GM12878 (cell line): ENCODE measurements at regions not wholly inside any gene's neighbourhood (a gene's known extent, or its start where the extent isn't known, plus 50 kb on each side); places are given as distances from the start of the nearest gene placed in this dataset.

ENCODE experiments used
- ATAC-seq: fragments of 200-7000 bp; cut with Tn5 transposase; 3 replicates; pipeline ENCODE4 v1.9.1; 2020; ENCODE audit warnings: mild to moderate bottlenecking, moderate library complexity
- BruUV-seq: library from RNA; stranded (reverse); fragments of 400-500 nt; replicated peaks from 2 replicates; lab custom pipeline; 2021; lab: Mats Ljungman, UMichigan
- CTCF ChIA-PET: fragments of 300-600 bp; sonication (Branson Sonifier 250); formaldehyde crosslinking; extraction: SDS; loops from one replicate; lab custom pipeline; 2021; ENCODE audit warnings: inconsistent platforms; lab: Yijun Ruan, JAX
- POLR2A ChIA-PET: fragments of 350-600 bp; formaldehyde crosslinking; extraction: SDS; loops from one replicate; lab custom pipeline; 2021; ENCODE audit warnings: inconsistent platforms; lab: Charles Lee
- RAD21 ChIA-PET: fragments of 300-600 bp; sonication (Branson Sonifier 250); formaldehyde crosslinking; loops from one replicate; lab custom pipeline; 2023; ENCODE audit warnings: antibody characterized with exemption; ENCODE audit not compliant: unreplicated experiment; lab: Charles Lee
- SMC1A ChIA-PET: fragments of 300-600 bp; sonication (Branson Sonifier 250); formaldehyde crosslinking; loops from one replicate; lab custom pipeline; 2023; ENCODE audit not compliant: unreplicated experiment, uncharacterized antibody; lab: Charles Lee
- DNase-seq: peaks from one replicate; pipeline ENCODE4 v3.0.0-alpha.2; 2011; ENCODE audit warnings: low read depth, low spot score
- FAIRE-seq: peaks from 3 replicates; lab custom pipeline; 2011; peaks lifted over from hg19 to GRCh38; lab: Jason Lieb, UNC
- H2AFZ ChIP-seq: 2 replicates; pipeline ENCODE4 v1.6.0; 2011; ENCODE audit warnings: low read depth, low read length, control low read depth; ENCODE audit not compliant: control insufficient read depth
- H3K27ac ChIP-seq: 2 replicates; pipeline ENCODE4 v1.5.1; 2011; ENCODE audit warnings: control low read depth; ENCODE audit not compliant: control insufficient read depth, insufficient read depth
- H3K27me3 ChIP-seq, 2 experiments: replicated peaks in 1 of 2; 2 replicates each; pipeline versions ENCODE4 v1.6.0 to v1.6.1; 2011; ENCODE audit warnings: low read length in 1 of 2; ENCODE audit not compliant: control insufficient read depth in 2 of 2, insufficient read depth in 2 of 2
- H3K36me3 ChIP-seq, 2 experiments: 2 replicates each; pipeline ENCODE4 v1.5.1; 2011; ENCODE audit warnings: low read length in 1 of 2; ENCODE audit not compliant: control insufficient read depth in 2 of 2, insufficient read depth in 2 of 2
- H3K4me1 ChIP-seq: 2 replicates; pipeline ENCODE4 v1.6.1; 2011; ENCODE audit warnings: mild to moderate bottlenecking, low read length, moderate library complexity, mixed read lengths; ENCODE audit not compliant: control insufficient read depth, insufficient read depth
- H3K4me2 ChIP-seq: 2 replicates; pipeline ENCODE4 v1.6.0; 2011; ENCODE audit warnings: control low read depth; ENCODE audit not compliant: control insufficient read depth, insufficient read depth
- H3K4me3 ChIP-seq: fragments of 200-600 bp; sonication (generic); 2 replicates; pipeline ENCODE4 v1.5.1; 2016
- H3K79me2 ChIP-seq: 2 replicates; pipeline ENCODE4 v1.6.0; 2011; ENCODE audit warnings: low read length; ENCODE audit not compliant: control insufficient read depth, insufficient read depth
- H3K9ac ChIP-seq: 2 replicates; pipeline ENCODE4 v1.8.0; 2011; ENCODE audit warnings: low read length, control low read depth, mixed read lengths; ENCODE audit not compliant: control insufficient read depth, insufficient read depth
- H3K9me3 ChIP-seq: replicated peaks from 3 replicates; pipeline ENCODE4 v1.5.1; 2011; ENCODE audit warnings: mild to moderate bottlenecking, low read length; ENCODE audit not compliant: control insufficient read depth, insufficient read depth
- H4K20me1 ChIP-seq: 2 replicates; pipeline ENCODE4 v1.6.0; 2011; ENCODE audit not compliant: control insufficient read depth, insufficient read depth
- BRCA1 ChIP-seq: IDR thresholded peaks from 2 replicates; pipeline ENCODE4 v1.6.1; 2011; ENCODE audit warnings: low read depth, low read length, improper control_type of control experiment
- CHD1 ChIP-seq: IDR thresholded peaks from 2 replicates; pipeline ENCODE4 v1.6.1; 2012; ENCODE audit warnings: low read depth, low read length, improper control_type of control experiment
- E2F4 ChIP-seq: IDR thresholded peaks from 2 replicates; pipeline ENCODE4 v1.6.1; 2012; ENCODE audit warnings: low read depth, low read length, improper control_type of control experiment
- EZH2 ChIP-seq: IDR thresholded peaks from 2 replicates; pipeline ENCODE4 v1.6.1; 2012; ENCODE audit warnings: low read depth, mild to moderate bottlenecking, control low read depth, inconsistent platforms, low read length, borderline replicate concordance; ENCODE audit not compliant: control insufficient read depth
- FOXM1 ChIP-seq: IDR thresholded peaks from 2 replicates; pipeline ENCODE4 v1.6.1; 2012; ENCODE audit warnings: low read depth, mild to moderate bottlenecking, inconsistent platforms, low read length, moderate library complexity
- NRF1 ChIP-seq: conservative IDR thresholded peaks from 2 replicates; pipeline ENCODE4 v1.6.1; 2011; ENCODE audit warnings: mild to moderate bottlenecking, low read depth, low read length, improper control_type of control experiment
- SKIL ChIP-seq: fragments of 450-650 bp; IDR thresholded peaks from 2 replicates; pipeline ENCODE4 v1.6.1; 2017; ENCODE audit warnings: mild to moderate bottlenecking, low read depth, inconsistent platforms; ENCODE audit not compliant: poor library complexity, severe bottlenecking
- SMAD1 ChIP-seq: fragments of 450-650 bp; IDR thresholded peaks from 2 replicates; pipeline ENCODE4 v1.6.1; 2018; ENCODE audit warnings: mild to moderate bottlenecking, low read depth; ENCODE audit not compliant: partially characterized antibody
- SMARCA5 ChIP-seq: fragments of 450-650 bp; IDR thresholded peaks from 2 replicates; pipeline ENCODE4 v1.6.1; 2017; ENCODE audit warnings: mild to moderate bottlenecking
- WGBS: methylation state at CpG from one replicate; pipeline ENCODE4 v1.1.6; 2016; ENCODE audit warnings: low lambda C conversion rate; ENCODE audit not compliant: insufficient replicate concordance, insufficient coverage; ENCODE audit errors: missing lambda C conversion rate; 5-methylcytosine and 5-hydroxymethylcytosine counted together
- in situ Hi-C: fragments of 300-500 bp; cut with MboI; formaldehyde crosslinking; loops from 9 replicates; pipeline ENCODE4 v1.14.3; 2018; ENCODE audit warnings: mixed read lengths
- intact Hi-C: fragments of 100-400 bp; cut with micrococcal nuclease; formaldehyde crosslinking; loops from one replicate; pipeline ENCODE4 v1.14.2; 2022; ENCODE audit not compliant: unreplicated experiment
- TF ChIP-seq, protein P1 (sequence below): fragments of 450-650 bp; IDR thresholded peaks from 2 replicates; pipeline ENCODE4 v1.6.1; 2017; ENCODE audit warnings: mild to moderate bottlenecking, moderate library complexity

DNA sequence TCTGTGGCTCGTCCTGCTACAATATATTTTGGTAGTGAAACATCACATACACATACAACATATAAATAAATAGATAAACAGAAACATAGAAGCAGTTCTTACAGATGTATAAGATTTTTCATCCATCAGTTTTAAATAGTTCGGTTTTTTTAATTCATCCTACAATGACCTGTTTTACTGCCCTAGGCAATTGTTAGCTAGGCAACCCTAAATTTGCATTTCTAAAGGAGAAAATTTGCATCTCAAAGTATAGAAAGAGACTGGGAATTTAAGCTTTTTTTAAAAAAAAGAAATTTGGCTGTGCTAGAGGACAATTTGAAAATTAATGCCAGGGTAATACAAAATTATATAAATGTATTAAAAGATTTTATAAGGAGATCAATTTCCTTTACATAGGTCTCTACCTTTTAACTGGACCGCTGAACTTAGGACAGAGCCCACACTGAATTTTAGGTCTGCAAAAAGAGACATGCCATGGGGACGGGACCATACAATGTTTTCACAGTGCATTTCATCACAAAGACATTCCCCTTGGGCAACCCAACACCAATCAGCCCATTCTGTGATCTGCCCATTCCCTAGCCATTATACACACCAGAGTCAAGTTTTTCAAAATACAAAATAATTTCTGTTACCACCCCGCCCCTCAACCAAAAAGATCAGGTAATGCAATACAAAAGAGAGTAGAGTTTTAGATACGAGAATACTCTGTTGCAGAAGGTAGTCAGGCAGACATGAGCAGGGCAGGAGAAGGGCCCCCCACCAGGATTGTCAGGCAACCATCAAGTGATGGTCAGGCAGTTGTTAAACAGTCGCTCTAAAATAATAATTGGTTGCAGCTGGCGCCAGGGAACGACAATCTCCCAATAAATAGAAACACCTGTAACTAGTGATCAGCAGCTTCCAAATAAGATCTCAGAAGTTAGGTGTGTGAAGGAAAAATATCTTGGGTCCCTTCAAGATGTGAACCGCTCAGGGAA lies 299.7 kb upstream of the SGCG start:
- ChIA-PET SMC1A (interaction anchor here (1.2 to 4.8 kb wide), 4 partner anchors 9 to 15 kb away, joined by 3 to 32 read pairs (median 8); no protein-coding TSS in a partner anchor), RAD21 (interaction anchor here (1.0 to 2.7 kb wide), 2 partner anchors 8 to 440 kb away, joined by 3 to 9 read pairs; no protein-coding TSS in a partner anchor), CTCF (interaction anchor here (0.9 kb wide), 1 partner anchor 820 kb away, joined by 3 read pairs; no protein-coding TSS in a partner anchor), POLR2A (no interaction called here)
- no peak overlapping the region for H3K4me3 ChIP-seq
- no peak for FAIRE-seq
- H3K4me2 ChIP-seq, result no peak overlapping the region
- no peaks in the 10 kb centered on the region for H3K36me3 ChIP-seq
- no TSS peak for BruUV-seq
- no peaks in the 10 kb centered on the region for H3K27me3 ChIP-seq
- in situ Hi-C loops (no loop called here), intact Hi-C loops (loop anchor here (5.0 kb wide), 1 partner anchor 59 kb away; no protein-coding TSS in a partner anchor)
- H3K9me3 ChIP-seq, result no peaks in the 10 kb centered on the region
- WGBS, result 82% methylated on average over 10 of the region's 10 CpGs
- H3K79me2 ChIP-seq, result no peaks in the 10 kb centered on the region; the same call in 1 of the 2 replicates
- H3K27ac ChIP-seq, result no peak overlapping the region
- ATAC-seq, result no peak; the same call in 2 of the 3 replicates
- DNase-seq, result no peak
- no peak overlapping the region for H2AFZ ChIP-seq
- no peaks in the 10 kb centered on the region for H4K20me1 ChIP-seq
- peaks cover 5% of the 10 kb centered on the region; the same call in 1 of the 2 replicates for H3K4me1 ChIP-seq
- no peak overlapping the region for H3K9ac ChIP-seq
- no peak for TF ChIP-seq EZH2
- TF ChIP-seq CHD1, result no peak
- no peak for TF ChIP-seq BRCA1
- no peak for TF ChIP-seq SKIL
- TF ChIP-seq SMAD1, result no peak
- no peak for TF ChIP-seq NRF1
- TF ChIP-seq E2F4, result no peak
- TF ChIP-seq SMARCA5, result no peak
- no peak for TF ChIP-seq FOXM1
- TF ChIP-seq, protein P1, sequence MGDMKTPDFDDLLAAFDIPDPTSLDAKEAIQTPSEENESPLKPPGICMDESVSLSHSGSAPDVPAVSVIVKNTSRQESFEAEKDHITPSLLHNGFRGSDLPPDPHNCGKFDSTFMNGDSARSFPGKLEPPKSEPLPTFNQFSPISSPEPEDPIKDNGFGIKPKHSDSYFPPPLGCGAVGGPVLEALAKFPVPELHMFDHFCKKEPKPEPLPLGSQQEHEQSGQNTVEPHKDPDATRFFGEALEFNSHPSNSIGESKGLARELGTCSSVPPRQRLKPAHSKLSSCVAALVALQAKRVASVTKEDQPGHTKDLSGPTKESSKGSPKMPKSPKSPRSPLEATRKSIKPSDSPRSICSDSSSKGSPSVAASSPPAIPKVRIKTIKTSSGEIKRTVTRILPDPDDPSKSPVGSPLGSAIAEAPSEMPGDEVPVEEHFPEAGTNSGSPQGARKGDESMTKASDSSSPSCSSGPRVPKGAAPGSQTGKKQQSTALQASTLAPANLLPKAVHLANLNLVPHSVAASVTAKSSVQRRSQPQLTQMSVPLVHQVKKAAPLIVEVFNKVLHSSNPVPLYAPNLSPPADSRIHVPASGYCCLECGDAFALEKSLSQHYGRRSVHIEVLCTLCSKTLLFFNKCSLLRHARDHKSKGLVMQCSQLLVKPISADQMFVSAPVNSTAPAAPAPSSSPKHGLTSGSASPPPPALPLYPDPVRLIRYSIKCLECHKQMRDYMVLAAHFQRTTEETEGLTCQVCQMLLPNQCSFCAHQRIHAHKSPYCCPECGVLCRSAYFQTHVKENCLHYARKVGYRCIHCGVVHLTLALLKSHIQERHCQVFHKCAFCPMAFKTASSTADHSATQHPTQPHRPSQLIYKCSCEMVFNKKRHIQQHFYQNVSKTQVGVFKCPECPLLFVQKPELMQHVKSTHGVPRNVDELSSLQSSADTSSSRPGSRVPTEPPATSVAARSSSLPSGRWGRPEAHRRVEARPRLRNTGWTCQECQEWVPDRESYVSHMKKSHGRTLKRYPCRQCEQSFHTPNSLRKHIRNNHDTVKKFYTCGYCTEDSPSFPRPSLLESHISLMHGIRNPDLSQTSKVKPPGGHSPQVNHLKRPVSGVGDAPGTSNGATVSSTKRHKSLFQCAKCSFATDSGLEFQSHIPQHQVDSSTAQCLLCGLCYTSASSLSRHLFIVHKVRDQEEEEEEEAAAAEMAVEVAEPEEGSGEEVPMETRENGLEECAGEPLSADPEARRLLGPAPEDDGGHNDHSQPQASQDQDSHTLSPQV, result no peak
